ENCODE measurements at regions not wholly inside any gene's neighbourhood (a gene's known extent, or its start where the extent isn't known, plus 50 kb on each side); places are given as distances from the start of the nearest gene placed in this dataset.

GRCh38 chr17:15893658-15894024 is 51.3 kb upstream of the ADORA2B start:
- DNase-seq (ENCODE audit: low spot score) (no peak), ATAC-seq (no peak)
- H3K27ac Mint-ChIP-seq: no peak overlapping the region
- no peaks in the 10 kb centered on the region for H3K9me3 Mint-ChIP-seq
- H3K36me3 Mint-ChIP-seq: no peaks in the 10 kb centered on the region
- peaks cover 19 to 22% of the 10 kb centered on the region in 2 donors for H3K4me1 Mint-ChIP-seq (ENCODE audit: low read depth in 2 of 2)
- H3K4me3 Mint-ChIP-seq: no peak overlapping the region
- no peaks in the 10 kb centered on the region for H3K27me3 Mint-ChIP-seq

DNA sequence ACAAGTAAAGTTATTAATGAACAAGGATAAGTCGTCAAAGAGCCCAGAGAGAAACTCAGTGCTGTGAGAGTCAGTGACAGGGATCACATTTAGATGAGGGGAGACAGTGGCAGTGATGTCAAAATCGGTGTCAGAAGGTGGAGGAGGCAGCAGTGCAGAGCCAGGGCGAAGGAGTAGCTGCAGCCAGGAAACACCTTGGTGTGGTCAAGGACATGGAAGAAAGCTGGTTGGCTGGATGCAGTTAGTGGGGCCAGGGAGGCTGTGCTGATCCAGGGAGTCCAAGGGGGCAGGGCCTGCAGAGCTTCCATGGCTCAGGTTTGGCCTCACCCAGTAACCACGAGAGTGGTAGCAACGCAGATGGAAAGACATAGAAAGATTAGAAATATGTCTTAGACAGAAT is 50.7 kb upstream of the ADORA2B start:
- DNase-seq (ENCODE audit: low spot score) (no peak), ATAC-seq (no peak)
- Mint-ChIP-seq H3K36me3 (no peaks in the 10 kb centered on the region), H3K4me3 (no peak overlapping the region), H3K4me1 (ENCODE audit: low read depth in 2 of 2) (peaks cover 19 to 22% of the 10 kb centered on the region in 2 donors), H3K27me3 (no peaks in the 10 kb centered on the region), H3K9me3 (no peaks in the 10 kb centered on the region), H3K27ac (no peak overlapping the region)

GRCh38 chr17:15894913-15895658 is 49.8 kb upstream of the ADORA2B start:
- no peaks in the 10 kb centered on the region for H3K9me3 Mint-ChIP-seq
- H3K4me1 Mint-ChIP-seq (ENCODE audit: low read depth in 2 of 2): peaks cover 19 to 22% of the 10 kb centered on the region in 2 donors
- H3K27me3 Mint-ChIP-seq: no peaks in the 10 kb centered on the region

More at GRCh38 chr17:15894913-15895658, 49.8 kb upstream of the ADORA2B start:
- ATAC-seq: no peak
- no peak for DNase-seq (ENCODE audit: low spot score)
- H3K27ac Mint-ChIP-seq: no peak overlapping the region
- H3K36me3 Mint-ChIP-seq: no peaks in the 10 kb centered on the region
- H3K4me3 Mint-ChIP-seq: no peak overlapping the region
